HCT116 (cell line): ENCODE measurements at regions not wholly inside any gene's neighbourhood (a gene's known extent, or its start where the extent isn't known, plus 50 kb on each side); places are given as distances from the start of the nearest gene placed in this dataset.

Experiments used
- ATAC-seq: fragments of 200-7000 bp; cut with Tn5 transposase; 2 replicates; pipeline ENCODE4 v1.9.1; 2020; ENCODE audit warnings: mild to moderate bottlenecking, moderate library complexity
- BruUV-seq: library from RNA; stranded (reverse); fragments of 400-500 nt; replicated peaks from 2 replicates; lab custom pipeline; 2021; lab: Mats Ljungman, UMichigan
- CTCF ChIA-PET: fragments of 300-600 bp; sonication (Branson Sonifier 250); formaldehyde crosslinking; loops from one replicate; lab custom pipeline; 2021; ENCODE audit warnings: antibody characterized with exemption; lab: Charles Lee
- POLR2A ChIA-PET: fragments of 300-600, 350-600 bp; sonication (Branson Sonifier 250); formaldehyde crosslinking; loops from one replicate; lab custom pipeline; 2021; ENCODE audit warnings: antibody characterized with exemption; lab: Charles Lee
- RAD21 ChIA-PET, 2 experiments: fragments of 300-600 bp; sonication (Branson Sonifier 250); formaldehyde crosslinking; loops; one replicate each; lab custom pipeline; 2023; ENCODE audit warnings: low total read pairs in 2 of 2; ENCODE audit not compliant: uncharacterized antibody in 2 of 2, unreplicated experiment in 2 of 2, low non-redundant PET in 1 of 2; lab: Charles Lee
- DNase-seq: peaks from one replicate; pipeline ENCODE4 v3.0.0-alpha.2; 2010; ENCODE audit warnings: low read depth, low spot score
- H2AFZ ChIP-seq: fragments of 200-600 bp; shearing (Covaris generic), sonication (generic); 2 replicates; pipeline ENCODE4 v1.6.1; 2017; ENCODE audit warnings: low read depth, mixed run types, mixed read lengths, antibody characterized with exemption, low read length; ENCODE audit not compliant: poor library complexity, severe bottlenecking
- H3K27ac ChIP-seq: 2 replicates; pipeline ENCODE4 v1.5.1; 2012; ENCODE audit warnings: low read depth, low read length
- H3K27me3 ChIP-seq: fragments of 200-600 bp; sonication (generic); 2 replicates; pipeline ENCODE4 v1.6.1; 2016; ENCODE audit warnings: mixed run types, low read length, mixed read lengths; ENCODE audit not compliant: insufficient read depth
- H3K36me3 ChIP-seq, 2 experiments: fragments of 200-500 bp in 1 of 2; fragments of 200-600 bp in 1 of 2; sonication (Bioruptor generic) in 1 of 2; sonication (generic) in 1 of 2; 2 replicates each; pipeline versions ENCODE4 v1.5.1 to v1.6.1; 2014 to 2016; ENCODE audit warnings: low read length in 2 of 2, inconsistent platforms in 1 of 2, mixed read lengths in 1 of 2, mixed run types in 1 of 2; ENCODE audit not compliant: insufficient read depth in 2 of 2, control insufficient read depth in 1 of 2
- H3K4me1 ChIP-seq, 2 experiments: fragments of 200-600 bp in 1 of 2; sonication (generic) in 1 of 2; 2 replicates each; pipeline versions ENCODE4 v1.5.1 to v1.6.1; 2012 to 2017; ENCODE audit warnings: low read length in 2 of 2, inconsistent platforms in 1 of 2, mild to moderate bottlenecking in 1 of 2, mixed read lengths in 1 of 2, mixed run types in 1 of 2, moderate library complexity in 1 of 2; ENCODE audit not compliant: insufficient read depth in 2 of 2, control insufficient read depth in 1 of 2
- H3K4me2 ChIP-seq: fragments of 200-600 bp; sonication (generic); 2 replicates; pipeline ENCODE4 v1.6.1; 2017; ENCODE audit warnings: mixed run types, low read length, mixed read lengths
- H3K4me3 ChIP-seq, 2 experiments: fragments of 200-600 bp in 1 of 2; sonication (generic) in 1 of 2; replicated peaks in 1 of 2; 2 replicates each; pipeline ENCODE4 v1.5.1; 2011 to 2016; ENCODE audit warnings: low read length in 2 of 2, control low read depth in 1 of 2, low read depth in 1 of 2, mild to moderate bottlenecking in 1 of 2, mixed read lengths in 1 of 2, mixed run types in 1 of 2
- H3K79me2 ChIP-seq: fragments of 200-600 bp; sonication (generic); 2 replicates; pipeline ENCODE4 v1.6.1; 2017; ENCODE audit warnings: mild to moderate bottlenecking, mixed run types, low read length, moderate library complexity, mixed read lengths; ENCODE audit not compliant: insufficient read depth
- H3K9ac ChIP-seq: fragments of 200-600 bp; sonication (generic); 2 replicates; pipeline ENCODE4 v1.6.1; 2016; ENCODE audit warnings: low read length, mixed read lengths
- H3K9me2 ChIP-seq: fragments of 200-600 bp; sonication (generic), shearing (Covaris generic); 2 replicates; pipeline ENCODE4 v1.6.1; 2017; ENCODE audit warnings: mixed run types, mild to moderate bottlenecking, moderate library complexity; ENCODE audit not compliant: insufficient read depth
- H3K9me3 ChIP-seq, 2 experiments: fragments of 200-500 bp in 1 of 2; fragments of 200-600 bp in 1 of 2; sonication (Bioruptor generic) in 1 of 2; sonication (generic) in 1 of 2; 2 replicates each; pipeline ENCODE4 v1.6.1; 2014 to 2017; ENCODE audit warnings: low read length in 2 of 2, mixed read lengths in 2 of 2, inconsistent platforms in 1 of 2, low read depth in 1 of 2, mild to moderate bottlenecking in 1 of 2, mixed run types in 1 of 2, moderate library complexity in 1 of 2; ENCODE audit not compliant: control insufficient read depth in 1 of 2, insufficient read depth in 1 of 2
- H4K20me1 ChIP-seq: fragments of 200-600 bp; sonication (generic), shearing (Covaris generic); 2 replicates; pipeline ENCODE4 v1.6.1; 2017; ENCODE audit warnings: mixed run types, mild to moderate bottlenecking, moderate library complexity; ENCODE audit not compliant: insufficient read depth
- ATF3 ChIP-seq: IDR thresholded peaks from 2 replicates; pipeline ENCODE4 v1.6.1; 2012
- CBX3 ChIP-seq: IDR thresholded peaks from 2 replicates; pipeline ENCODE4 v1.6.1; 2012; ENCODE audit warnings: low read depth
- CEBPB ChIP-seq: IDR thresholded peaks from 2 replicates; pipeline ENCODE4 v1.6.1; 2012; ENCODE audit warnings: low read depth
- CTCF ChIP-seq, 3 experiments: fragments of 200-600 bp in 1 of 3; sonication (generic) in 1 of 3; IDR thresholded peaks in 2 of 3; conservative IDR thresholded peaks in 1 of 3; 2 replicates each; pipeline ENCODE4 v1.5.1; 2012 to 2017; ENCODE audit warnings: low read depth in 2 of 3, low read length in 2 of 3, antibody characterized with exemption in 1 of 3, borderline replicate concordance in 1 of 3, control low read depth in 1 of 3, mild to moderate bottlenecking in 1 of 3, mixed read lengths in 1 of 3, mixed run types in 1 of 3, moderate library complexity in 1 of 3; ENCODE audit not compliant: insufficient read depth in 1 of 3
- EZH2phosphoT487 ChIP-seq: fragments of 200-600 bp; IDR thresholded peaks from 2 replicates; pipeline ENCODE4 v1.6.1; 2018; ENCODE audit warnings: antibody characterized with exemption, borderline replicate concordance
- FOSL1 ChIP-seq: IDR thresholded peaks from 2 replicates; pipeline ENCODE4 v1.6.1; 2012; ENCODE audit warnings: low read depth
- JUND ChIP-seq: IDR thresholded peaks from 2 replicates; pipeline ENCODE4 v1.6.1; 2012
- POLR2A ChIP-seq: IDR thresholded peaks from 2 replicates; pipeline ENCODE4 v1.7.0; 2011; ENCODE audit warnings: borderline replicate concordance; ENCODE audit not compliant: insufficient read depth, insufficient read length; ENCODE audit errors: extremely low read depth
- POLR2AphosphoS5 ChIP-seq: IDR thresholded peaks from 2 replicates; pipeline ENCODE4 v1.6.1; 2011; ENCODE audit warnings: mild to moderate bottlenecking, low read depth, low read length, moderate library complexity
- RAD21 ChIP-seq: IDR thresholded peaks from 2 replicates; pipeline ENCODE4 v1.6.1; 2012; ENCODE audit warnings: low read depth, mild to moderate bottlenecking
- SIN3A ChIP-seq: IDR thresholded peaks from 2 replicates; pipeline ENCODE4 v1.6.1; 2012; ENCODE audit warnings: low read depth
- SP1 ChIP-seq: IDR thresholded peaks from 2 replicates; pipeline ENCODE4 v1.6.1; 2012; ENCODE audit warnings: low read depth
- YY1 ChIP-seq: IDR thresholded peaks from 2 replicates; pipeline ENCODE4 v1.6.1; 2011; ENCODE audit warnings: low read length, low read depth, moderate library complexity, mild to moderate bottlenecking; ENCODE audit not compliant: insufficient replicate concordance; ENCODE audit errors: extremely low read depth
- ZFX ChIP-seq: fragments of 450-650 bp; IDR thresholded peaks from 2 replicates; pipeline ENCODE4 v1.6.1; 2017
- ZNF274 ChIP-seq: fragments of 200-500 bp; sonication (Bioruptor generic); IDR thresholded peaks from 2 replicates; pipeline ENCODE4 v1.6.1; 2014; ENCODE audit warnings: mild to moderate bottlenecking, low read depth, low read length, inconsistent platforms
- intact Hi-C: fragments of 100-400 bp; cut with micrococcal nuclease; formaldehyde crosslinking; loops from 2 replicates; pipeline ENCODE4 v1.10.0; 2022
- TF ChIP-seq, protein P1 (sequence below): IDR thresholded peaks from 2 replicates; pipeline ENCODE4 v1.6.1; 2011; ENCODE audit warnings: mild to moderate bottlenecking, low read length, moderate library complexity; ENCODE audit not compliant: insufficient replicate concordance; ENCODE audit errors: extremely low read depth

DNA sequence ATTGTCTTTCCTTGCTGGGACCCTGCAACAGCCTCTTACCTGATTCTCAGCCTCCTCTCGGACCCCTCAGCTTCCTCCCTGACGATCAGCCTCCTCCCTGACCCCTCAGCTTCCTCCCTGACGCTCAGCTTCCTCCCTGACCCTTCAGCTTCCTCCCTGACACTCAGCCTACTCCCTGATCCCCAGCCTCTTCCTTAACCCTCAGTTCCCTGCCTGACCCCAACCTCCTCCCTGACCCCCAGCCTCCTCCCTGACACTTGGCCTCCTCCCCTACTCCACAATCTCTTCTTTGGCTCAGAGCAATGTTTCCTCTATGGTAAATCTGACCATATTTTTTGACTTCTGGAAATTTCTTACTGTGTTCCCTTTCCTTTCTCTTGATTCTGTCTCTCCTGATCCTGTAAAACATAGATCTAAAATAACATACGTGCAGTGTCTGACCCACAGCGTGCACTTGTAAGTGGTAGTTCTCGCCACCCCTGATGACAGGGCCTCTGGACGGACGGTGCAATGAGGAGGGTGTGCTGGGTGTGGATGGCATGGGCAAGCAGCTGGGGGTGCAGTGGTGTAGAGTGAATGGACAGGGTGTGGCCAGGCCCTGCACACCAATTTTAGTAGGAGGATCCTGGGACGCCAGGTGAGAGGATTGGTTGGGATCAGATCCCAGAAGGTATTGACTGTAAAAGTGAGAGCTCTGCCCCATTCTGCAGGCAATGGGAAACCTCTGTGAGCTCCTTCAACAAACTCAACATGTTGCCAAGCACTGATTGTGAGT lies 264.1 kb downstream of the FOXD2 start (continued):
- TF ChIP-seq, protein P1, sequence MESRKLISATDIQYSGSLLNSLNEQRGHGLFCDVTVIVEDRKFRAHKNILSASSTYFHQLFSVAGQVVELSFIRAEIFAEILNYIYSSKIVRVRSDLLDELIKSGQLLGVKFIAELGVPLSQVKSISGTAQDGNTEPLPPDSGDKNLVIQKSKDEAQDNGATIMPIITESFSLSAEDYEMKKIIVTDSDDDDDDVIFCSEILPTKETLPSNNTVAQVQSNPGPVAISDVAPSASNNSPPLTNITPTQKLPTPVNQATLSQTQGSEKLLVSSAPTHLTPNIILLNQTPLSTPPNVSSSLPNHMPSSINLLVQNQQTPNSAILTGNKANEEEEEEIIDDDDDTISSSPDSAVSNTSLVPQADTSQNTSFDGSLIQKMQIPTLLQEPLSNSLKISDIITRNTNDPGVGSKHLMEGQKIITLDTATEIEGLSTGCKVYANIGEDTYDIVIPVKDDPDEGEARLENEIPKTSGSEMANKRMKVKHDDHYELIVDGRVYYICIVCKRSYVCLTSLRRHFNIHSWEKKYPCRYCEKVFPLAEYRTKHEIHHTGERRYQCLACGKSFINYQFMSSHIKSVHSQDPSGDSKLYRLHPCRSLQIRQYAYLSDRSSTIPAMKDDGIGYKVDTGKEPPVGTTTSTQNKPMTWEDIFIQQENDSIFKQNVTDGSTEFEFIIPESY = no peak
- TF ChIP-seq JUND (no peak), EZH2phosphoT487 (no peak), YY1 (no peak), RAD21 (no peak), SIN3A (no peak)

DNA sequence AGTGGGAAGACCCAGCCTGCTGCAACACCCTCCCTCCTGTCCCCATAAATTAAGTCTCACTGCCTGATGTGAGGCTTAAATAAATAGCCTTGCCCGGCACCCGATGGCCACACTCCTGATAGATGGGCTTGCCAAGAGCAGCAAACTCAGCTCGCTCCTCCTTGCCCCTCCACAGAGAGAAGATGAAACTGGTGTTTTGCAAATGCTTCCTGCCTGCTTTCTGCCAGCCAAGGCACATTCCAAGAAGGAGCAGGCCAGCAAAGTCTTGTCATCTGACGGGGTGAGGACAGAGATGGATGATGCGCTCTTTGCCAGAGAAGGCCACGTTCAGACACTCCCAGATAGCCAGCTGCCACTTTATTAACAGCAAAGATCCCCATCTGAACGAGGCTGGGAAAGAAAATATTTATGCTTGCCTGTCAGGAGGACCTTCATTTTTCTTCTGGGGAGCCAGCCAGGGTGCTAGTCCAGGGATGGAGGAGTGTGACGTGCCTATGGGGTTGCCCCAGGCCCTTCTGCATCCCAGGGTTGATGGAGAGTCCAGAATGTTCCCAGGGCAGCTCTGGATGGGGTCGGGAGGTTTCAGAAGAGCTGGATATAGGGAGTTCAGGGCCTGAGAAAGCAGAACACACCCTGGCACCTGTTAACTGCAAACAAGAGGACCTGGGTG lies 265.4 kb downstream of the FOXD2 start:
- Histone ChIP-seq H3K27me3 (no peaks in the 10 kb centered on the region), H3K9ac (no peak overlapping the region), H2AFZ (no peak overlapping the region), H3K9me2 (no peaks in the 10 kb centered on the region), H3K4me3 (no peak overlapping the region), H3K36me3 (no peaks in the 10 kb centered on the region), H4K20me1 (no peaks in the 10 kb centered on the region), H3K9me3 (no peaks in the 10 kb centered on the region), H3K79me2 (no peaks in the 10 kb centered on the region), H3K4me2 (no peak overlapping the region), H3K4me1 (peaks cover 0 to 4% of the 10 kb centered on the region in 2 experiments; a peak in 1 of 4 replicates), H3K27ac (no peak overlapping the region)
- TF ChIP-seq ATF3 (no peak), POLR2A (no peak), ZNF274 (no peak), FOSL1 (no peak), JUND (no peak), POLR2AphosphoS5 (no peak), CTCF (IDR thresholded peaks at IDR 0.05 in 2 of 3, conservative IDR thresholded peaks at IDR 0.05 in 1 of 3; ENCODE audit: borderline replicate concordance in 1 of 3, insufficient read depth in 1 of 3, low read depth in 2 of 3, low read length in 2 of 3) (no peak), CBX3 (no peak), SP1 (no peak), EZH2phosphoT487 (no peak), CEBPB (no peak), ZFX (no peak)
- TF ChIP-seq, protein P1 = no peak
- DNase-seq (no peak), ATAC-seq (no peak)
- ChIA-PET CTCF (interaction anchor here (1.2 to 4.5 kb wide), 6 partner anchors 23 to 314 kb away, joined by 3 to 48 read pairs (median 6); partner anchors contain the start of gene FOXD2), POLR2A (no interaction called here), RAD21 (no interaction called here)
- intact Hi-C loops = no loop called here
- BruUV-seq = no TSS peak
